Colonic mucosa (tissue), 4 donors: ENCODE measurements at regions not wholly inside any gene's neighbourhood (a gene's known extent, or its start where the extent isn't known, plus 50 kb on each side); places are given as distances from the start of the nearest gene placed in this dataset.

Experiments
- DNase-seq: peaks from one replicate; pipeline ENCODE4 v3.0.0-alpha.2; 2020
- H3K27ac ChIP-seq: fragments of 200-600 bp; one replicate; pipeline ENCODE4 v1.8.0; 2021
- H3K27me3 ChIP-seq: fragments of 200-600 bp; one replicate; pipeline ENCODE4 v1.8.0; 2021
- H3K36me3 ChIP-seq: fragments of 200-600 bp; one replicate; pipeline ENCODE4 v1.8.0; 2021
- H3K4me1 ChIP-seq: fragments of 200-600 bp; one replicate; pipeline ENCODE4 v1.8.0; 2021; ENCODE audit warnings: mild to moderate bottlenecking
- H3K4me3 ChIP-seq: fragments of 200-600 bp; one replicate; pipeline ENCODE4 v1.8.0; 2021
- H3K9ac ChIP-seq, 2 donors: one replicate each; pipeline ENCODE4 v1.7.0; 2013; ENCODE audit warnings: control low read depth in 2 of 2, low read depth in 2 of 2, low read length in 2 of 2
- H3K9me3 ChIP-seq: fragments of 200-600 bp; one replicate; pipeline ENCODE4 v1.8.0; 2021
- intact Hi-C: fragments of 100-400 bp; cut with DNase I; formaldehyde crosslinking; loops from one replicate; pipeline ENCODE4 v1.14.1; 2022
- TF ChIP-seq, protein P1 (sequence below): fragments of 200-600 bp; IDR thresholded peaks from one replicate; pipeline ENCODE4 v1.8.0; 2022; ENCODE audit warnings: antibody characterized with exemption, mild to moderate bottlenecking
- donor health status: healthy.
- donor health status: DM: no; HTN: no; CAD: no.
- donor health status: DM: no; HTN: no; CAD: no.

DNA sequence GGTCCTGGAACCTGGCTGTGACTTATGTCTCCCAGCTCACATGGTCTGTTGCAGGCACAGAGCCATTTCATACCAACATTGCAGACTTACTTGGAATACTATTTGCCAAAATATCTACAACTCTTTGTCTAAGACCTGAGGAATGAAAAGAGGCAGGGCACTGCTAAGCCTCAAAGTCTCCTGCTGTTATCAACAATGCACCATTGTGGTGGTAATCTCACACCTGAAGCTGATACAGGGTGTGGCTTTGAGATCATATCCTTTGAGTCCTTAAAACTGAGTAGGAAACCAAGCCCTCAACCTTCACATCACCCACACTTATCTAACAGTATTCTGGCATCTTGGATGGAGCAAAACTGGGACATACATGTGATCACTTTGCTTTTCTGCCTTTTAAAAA is 782.0 kb downstream of the EPHA3 start:
- intact Hi-C loops = no loop called here
- no peak for DNase-seq
- Histone ChIP-seq H3K27ac (no peak overlapping the region), H3K4me1 (no peaks in the 10 kb centered on the region), H3K9ac (no peak overlapping the region), H3K4me3 (no peak overlapping the region), H3K27me3 (no peaks in the 10 kb centered on the region), H3K36me3 (no peaks in the 10 kb centered on the region), H3K9me3 (no peaks in the 10 kb centered on the region)
- TF ChIP-seq, protein P1, sequence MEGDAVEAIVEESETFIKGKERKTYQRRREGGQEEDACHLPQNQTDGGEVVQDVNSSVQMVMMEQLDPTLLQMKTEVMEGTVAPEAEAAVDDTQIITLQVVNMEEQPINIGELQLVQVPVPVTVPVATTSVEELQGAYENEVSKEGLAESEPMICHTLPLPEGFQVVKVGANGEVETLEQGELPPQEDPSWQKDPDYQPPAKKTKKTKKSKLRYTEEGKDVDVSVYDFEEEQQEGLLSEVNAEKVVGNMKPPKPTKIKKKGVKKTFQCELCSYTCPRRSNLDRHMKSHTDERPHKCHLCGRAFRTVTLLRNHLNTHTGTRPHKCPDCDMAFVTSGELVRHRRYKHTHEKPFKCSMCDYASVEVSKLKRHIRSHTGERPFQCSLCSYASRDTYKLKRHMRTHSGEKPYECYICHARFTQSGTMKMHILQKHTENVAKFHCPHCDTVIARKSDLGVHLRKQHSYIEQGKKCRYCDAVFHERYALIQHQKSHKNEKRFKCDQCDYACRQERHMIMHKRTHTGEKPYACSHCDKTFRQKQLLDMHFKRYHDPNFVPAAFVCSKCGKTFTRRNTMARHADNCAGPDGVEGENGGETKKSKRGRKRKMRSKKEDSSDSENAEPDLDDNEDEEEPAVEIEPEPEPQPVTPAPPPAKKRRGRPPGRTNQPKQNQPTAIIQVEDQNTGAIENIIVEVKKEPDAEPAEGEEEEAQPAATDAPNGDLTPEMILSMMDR = no peak

DNA sequence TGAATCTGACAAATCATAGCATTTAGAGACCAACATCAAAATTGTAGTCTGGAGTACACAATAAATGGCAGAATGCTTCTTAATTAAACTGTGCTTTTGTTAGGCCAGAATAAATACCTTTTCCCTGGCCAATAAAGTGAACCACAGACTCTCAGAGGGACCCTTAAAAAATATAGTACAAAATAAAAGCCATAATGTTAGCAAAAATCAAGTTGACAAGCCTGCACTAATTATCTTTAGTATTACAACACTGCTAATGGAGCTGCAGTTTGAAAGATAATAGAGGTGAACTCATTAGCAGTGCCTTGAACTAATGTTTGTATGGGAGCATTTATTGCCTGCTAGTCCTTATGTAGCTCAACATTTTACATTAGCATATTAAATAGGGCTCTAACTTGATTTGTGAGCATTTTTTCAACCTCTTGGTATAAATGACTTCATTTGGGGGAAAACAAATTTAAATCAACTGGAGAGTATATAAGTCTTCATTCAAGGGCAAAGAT is 801.3 kb downstream of the EPHA3 start:
- intact Hi-C loops = no loop called here
- H3K9me3 ChIP-seq = no peaks in the 10 kb centered on the region
- no peaks in the 10 kb centered on the region for H3K27me3 ChIP-seq
- H3K4me1 ChIP-seq = no peaks in the 10 kb centered on the region
- no peak for DNase-seq
- H3K9ac ChIP-seq = no peak overlapping the region
- H3K4me3 ChIP-seq = no peak overlapping the region
- TF ChIP-seq, protein P1 = no peak
- no peaks in the 10 kb centered on the region for H3K36me3 ChIP-seq
- no peak overlapping the region for H3K27ac ChIP-seq

DNA sequence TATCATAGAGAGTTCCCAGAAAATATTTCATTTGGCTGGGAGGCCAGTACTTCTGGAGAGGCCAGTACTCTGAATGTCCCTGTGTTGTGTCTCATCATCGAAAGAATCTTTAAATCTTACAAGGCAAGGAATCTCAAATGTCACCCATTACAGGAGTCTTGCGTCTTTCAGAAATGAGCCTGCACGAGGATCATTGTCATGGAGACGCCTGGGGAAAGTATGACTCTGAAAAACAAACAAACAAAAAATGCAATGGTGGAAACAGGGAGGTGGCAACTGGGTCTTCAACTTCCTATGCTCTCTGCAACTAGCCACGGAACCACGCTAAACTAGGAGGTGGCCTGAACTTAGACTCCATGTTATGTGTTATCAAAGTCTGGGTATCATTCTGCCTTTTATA is 804.6 kb downstream of the EPHA3 start:
- H3K4me1 ChIP-seq = no peaks in the 10 kb centered on the region
- no peaks in the 10 kb centered on the region for H3K9me3 ChIP-seq
- no peak for DNase-seq
- H3K27me3 ChIP-seq = no peaks in the 10 kb centered on the region
- no peak overlapping the region for H3K27ac ChIP-seq
- intact Hi-C loops = no loop called here
- H3K4me3 ChIP-seq = no peak overlapping the region
- no peak overlapping the region for H3K9ac ChIP-seq
- TF ChIP-seq, protein P1 = no peak
- no peaks in the 10 kb centered on the region for H3K36me3 ChIP-seq

DNA sequence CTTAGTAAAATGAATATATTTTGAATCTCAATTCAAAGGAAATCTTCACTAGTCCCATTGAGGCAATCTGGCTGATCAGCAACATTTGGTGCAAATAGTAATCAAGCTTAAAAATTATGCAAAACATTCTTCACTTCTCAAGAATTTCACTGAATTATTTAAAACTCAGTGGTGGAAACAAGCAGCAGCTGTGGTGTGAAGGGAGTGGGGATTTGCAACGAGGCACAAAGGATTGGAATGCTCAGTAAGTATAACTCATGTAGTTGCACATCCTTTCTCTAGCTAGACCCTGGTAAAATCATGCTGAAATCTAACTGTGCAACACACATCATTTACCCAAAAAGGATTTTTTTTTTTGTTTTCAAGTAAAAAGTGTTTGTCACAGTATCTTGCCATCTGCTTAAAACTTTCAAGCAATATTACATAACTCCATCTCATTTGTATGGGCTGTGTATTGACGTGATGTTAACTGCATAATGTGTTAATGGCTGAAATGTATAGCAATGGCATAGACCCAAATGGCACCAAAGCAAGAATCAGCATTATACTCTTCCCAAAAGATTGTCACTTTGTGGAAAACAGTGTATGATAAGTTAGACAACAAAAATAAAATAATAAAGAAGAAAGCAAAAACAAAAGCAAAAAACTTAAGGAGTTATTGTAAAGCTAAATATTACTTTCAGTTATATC is 816.6 kb downstream of the EPHA3 start:
- no peaks in the 10 kb centered on the region for H3K27me3 ChIP-seq
- no peak overlapping the region for H3K4me3 ChIP-seq
- intact Hi-C loops = no loop called here
- no peak for DNase-seq
- TF ChIP-seq, protein P1 = no peak
- no peak overlapping the region for H3K27ac ChIP-seq
- no peaks in the 10 kb centered on the region for H3K4me1 ChIP-seq
- H3K9ac ChIP-seq = no peak overlapping the region
- no peaks in the 10 kb centered on the region for H3K9me3 ChIP-seq
- no peaks in the 10 kb centered on the region for H3K36me3 ChIP-seq

DNA sequence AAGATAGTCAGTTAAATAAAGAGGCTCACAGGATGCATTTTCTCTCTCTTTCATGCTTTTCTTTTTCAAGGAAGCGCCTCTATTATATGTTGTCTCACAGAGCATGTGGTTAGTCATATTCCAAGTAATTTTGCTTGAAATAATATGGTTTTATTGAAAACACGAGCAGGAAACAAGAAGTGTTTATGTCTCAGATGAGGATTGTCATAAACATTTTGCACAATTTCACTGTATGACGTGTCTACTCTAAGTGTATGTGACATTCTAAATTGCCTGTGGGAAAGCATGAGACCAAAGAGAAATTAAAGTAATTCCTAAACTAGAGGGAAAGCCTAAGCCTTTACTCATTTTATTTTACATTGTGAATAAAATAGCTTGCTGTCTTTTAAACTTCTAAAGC is 818.6 kb downstream of the EPHA3 start:
- no peak overlapping the region for H3K4me3 ChIP-seq
- intact Hi-C loops = no loop called here
- H3K27me3 ChIP-seq = no peaks in the 10 kb centered on the region
- H3K9me3 ChIP-seq = no peaks in the 10 kb centered on the region
- H3K36me3 ChIP-seq = no peaks in the 10 kb centered on the region
- DNase-seq = no peak
- H3K9ac ChIP-seq = no peak overlapping the region
- TF ChIP-seq, protein P1 = no peak
- H3K4me1 ChIP-seq = no peaks in the 10 kb centered on the region
- H3K27ac ChIP-seq = no peak overlapping the region
